Endothelial cell of umbilical vein (primary cell): ENCODE measurements at regions not wholly inside any gene's neighbourhood (a gene's known extent, or its start where the extent isn't known, plus 50 kb on each side); places are given as distances from the start of the nearest gene placed in this dataset.

Experiments
- BruUV-seq: library from RNA; stranded (reverse); fragments of 400-500 nt; replicated peaks from 2 replicates; lab custom pipeline; 2021; lab: Mats Ljungman, UMichigan
- CTCF ChIA-PET: fragments of 300-600, 350-600 bp; sonication (Branson Sonifier 250); formaldehyde crosslinking; loops from one replicate; lab custom pipeline; 2021; ENCODE audit warnings: antibody characterized with exemption, inconsistent platforms; lab: Charles Lee
- POLR2A ChIA-PET: fragments of 300-600, 350-600 bp; sonication (Branson Sonifier 250); formaldehyde crosslinking; loops from one replicate; lab custom pipeline; 2021; ENCODE audit warnings: antibody characterized with exemption, inconsistent platforms; lab: Charles Lee
- DNase-seq: peaks from one replicate; pipeline ENCODE4 v3.0.0-alpha.2; 2011; ENCODE audit warnings: low read depth, low spot score
- FAIRE-seq: peaks from 2 replicates; lab custom pipeline; 2011; peaks lifted over from hg19 to GRCh38; lab: Jason Lieb, UNC
- H2AFZ ChIP-seq: 2 replicates; pipeline ENCODE4 v1.6.0; 2012; ENCODE audit warnings: low read depth, low read length, control low read depth, inconsistent platforms
- H3K27ac ChIP-seq: 2 replicates; pipeline ENCODE4 v1.5.1; 2011; ENCODE audit warnings: low read depth, mild to moderate bottlenecking, control low read depth, low read length, moderate library complexity; ENCODE audit not compliant: insufficient read depth
- H3K27me3 ChIP-seq, 2 experiments: 2 replicates each; pipeline versions ENCODE4 v1.6.0 to v1.6.1; 2011; ENCODE audit warnings: low read length in 2 of 2, mixed read lengths in 1 of 2; ENCODE audit not compliant: control insufficient read depth in 2 of 2, insufficient read depth in 2 of 2
- H3K36me3 ChIP-seq, 2 experiments: 2 replicates in 1 of 2; 3 replicates in 1 of 2; pipeline ENCODE4 v1.5.1; 2011; ENCODE audit warnings: low read length in 2 of 2, mild to moderate bottlenecking in 1 of 2, moderate library complexity in 1 of 2; ENCODE audit not compliant: control insufficient read depth in 2 of 2, insufficient read depth in 2 of 2; ENCODE audit errors: extremely low read depth in 1 of 2
- H3K4me1 ChIP-seq: 3 replicates; pipeline ENCODE4 v1.5.1; 2011; ENCODE audit warnings: mild to moderate bottlenecking, low read length; ENCODE audit not compliant: control insufficient read depth, insufficient read depth; ENCODE audit errors: extremely low read depth
- H3K4me2 ChIP-seq: 2 replicates; pipeline ENCODE4 v1.6.1; 2011; ENCODE audit warnings: low read length, control low read depth, mixed read lengths; ENCODE audit not compliant: insufficient read depth
- H3K4me3 ChIP-seq, 3 experiments: fragments of 200-600 bp in 1 of 3; sonication (generic), shearing (Covaris generic) in 1 of 3; replicated peaks in 1 of 3; 2 replicates each; pipeline ENCODE4 v1.5.1; 2011 to 2016; ENCODE audit warnings: control low read depth in 3 of 3, low read length in 3 of 3, mild to moderate bottlenecking in 2 of 3, inconsistent platforms in 1 of 3, low read depth in 1 of 3, moderate library complexity in 1 of 3; ENCODE audit not compliant: insufficient read depth in 1 of 3
- H3K79me2 ChIP-seq: 2 replicates; pipeline ENCODE4 v1.6.0; 2012; ENCODE audit warnings: low read length, inconsistent platforms; ENCODE audit not compliant: control insufficient read depth, insufficient read depth
- H3K9ac ChIP-seq: replicated peaks from 2 replicates; pipeline ENCODE3; 2011; ENCODE audit warnings: low read length, control low read depth; ENCODE audit not compliant: insufficient read depth; ENCODE audit errors: extremely low read depth
- H3K9me1 ChIP-seq: replicated peaks from 3 replicates; pipeline ENCODE4 v1.6.0; 2011; ENCODE audit warnings: mild to moderate bottlenecking, low read length; ENCODE audit not compliant: control insufficient read depth, insufficient read depth; ENCODE audit errors: extremely low read depth
- H3K9me3 ChIP-seq: replicated peaks from 2 replicates; pipeline ENCODE4 v1.5.1; 2012; ENCODE audit warnings: low read length, inconsistent platforms; ENCODE audit not compliant: control insufficient read depth, insufficient read depth
- H4K20me1 ChIP-seq: replicated peaks from 2 replicates; pipeline ENCODE3; 2011; ENCODE audit warnings: mild to moderate bottlenecking, low read length; ENCODE audit not compliant: control insufficient read depth, insufficient read depth; ENCODE audit errors: extremely low read depth
- EZH2 ChIP-seq: IDR thresholded peaks from 2 replicates; pipeline ENCODE4 v1.6.1; 2012; ENCODE audit warnings: borderline replicate concordance, low read depth, mild to moderate bottlenecking, moderate library complexity, low read length, inconsistent platforms; ENCODE audit not compliant: severe bottlenecking
- FOS ChIP-seq: IDR thresholded peaks from 2 replicates; pipeline ENCODE4 v1.6.1; 2011; ENCODE audit warnings: mild to moderate bottlenecking, low read length, moderate library complexity, borderline replicate concordance; ENCODE audit not compliant: insufficient read depth
- GATA2 ChIP-seq: IDR thresholded peaks from 2 replicates; pipeline ENCODE4 v1.7.0; 2011; ENCODE audit warnings: low read depth, mild to moderate bottlenecking, moderate library complexity, mixed read lengths, low read length; ENCODE audit not compliant: insufficient read length, insufficient read depth
- JUN ChIP-seq: IDR thresholded peaks from 2 replicates; pipeline ENCODE4 v1.6.1; 2011; ENCODE audit warnings: borderline replicate concordance, low read depth; ENCODE audit not compliant: insufficient read length, insufficient read depth
- MYC ChIP-seq: IDR thresholded peaks from one replicate; pipeline ENCODE4 v1.6.1; 2011; ENCODE audit warnings: mild to moderate bottlenecking, low read depth, low read length
- POLR2A ChIP-seq: IDR thresholded peaks from 2 replicates; pipeline ENCODE4 v1.6.1; 2012; ENCODE audit warnings: low read depth, mild to moderate bottlenecking, control low read depth, low read length
- POLR2AphosphoS5 ChIP-seq: IDR thresholded peaks from 2 replicates; pipeline ENCODE4 v1.6.1; 2012; ENCODE audit warnings: low read depth, mild to moderate bottlenecking, control low read depth, low read length, moderate library complexity; ENCODE audit not compliant: insufficient read depth
- dilution Hi-C: fragments of 300-500 bp; cut with MboI; formaldehyde crosslinking; loops from one replicate; pipeline ENCODE4 v1.15.0; 2019; ENCODE audit warnings: low sequenced_read_pairs; ENCODE audit not compliant: extremely low pct_ligation_motif_present
- intact Hi-C: fragments of 100-400 bp; cut with micrococcal nuclease; formaldehyde crosslinking; loops from one replicate; pipeline ENCODE4 v1.10.0; 2022
- TF ChIP-seq, protein P1 (sequence below): IDR thresholded peaks from 2 replicates; pipeline ENCODE4 v1.6.1; 2011; ENCODE audit not compliant: insufficient read depth, insufficient read length
- TF ChIP-seq, protein P2 (sequence below), 2 donors: IDR thresholded peaks; 1 replicate in 1 of 2; 2 replicates in 1 of 2; pipeline ENCODE4 v1.5.1; 2011; ENCODE audit warnings: low read length in 2 of 2, mild to moderate bottlenecking in 2 of 2, moderate library complexity in 2 of 2, control low read depth in 1 of 2, inconsistent platforms in 1 of 2, low read depth in 1 of 2; ENCODE audit not compliant: insufficient read depth in 1 of 2; ENCODE audit errors: extremely low read depth in 1 of 2

DNA sequence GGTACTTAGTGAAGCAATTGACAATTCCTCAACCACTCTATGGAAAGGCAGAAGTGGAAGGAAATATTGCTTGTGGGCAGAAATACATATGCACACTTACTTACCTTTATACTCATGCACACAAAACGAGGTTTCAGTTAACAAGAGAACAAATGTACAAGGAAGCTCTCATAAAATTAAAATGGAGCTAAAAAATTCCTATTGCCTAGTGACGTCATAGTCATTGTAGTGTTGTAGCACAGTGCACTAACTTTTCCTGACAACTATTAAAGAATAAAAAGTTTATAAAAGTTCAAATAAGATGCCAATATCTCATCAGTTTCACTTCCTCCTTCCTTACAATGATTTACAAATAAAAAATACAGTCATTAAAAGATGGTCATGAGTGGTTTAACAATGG, 1161.9 kb upstream of the NRXN1 start:
- no peaks in the 10 kb centered on the region for H3K4me1 ChIP-seq
- no TSS peak for BruUV-seq
- H3K4me2 ChIP-seq = no peak overlapping the region
- dilution Hi-C loops = no loop called here
- H3K79me2 ChIP-seq = no peaks in the 10 kb centered on the region
- intact Hi-C loops = no loop called here
- no peaks in the 10 kb centered on the region for H3K27me3 ChIP-seq
- no peaks in the 10 kb centered on the region for H3K36me3 ChIP-seq
- no peaks in the 10 kb centered on the region for H3K9me1 ChIP-seq
- no peak overlapping the region for H3K9ac ChIP-seq
- TF ChIP-seq JUN = no peak
- no peak for TF ChIP-seq FOS
- TF ChIP-seq GATA2 = no peak
- TF ChIP-seq MYC = no peak
- no peak for TF ChIP-seq EZH2
- no peak for TF ChIP-seq POLR2AphosphoS5
- TF ChIP-seq, protein P1, sequence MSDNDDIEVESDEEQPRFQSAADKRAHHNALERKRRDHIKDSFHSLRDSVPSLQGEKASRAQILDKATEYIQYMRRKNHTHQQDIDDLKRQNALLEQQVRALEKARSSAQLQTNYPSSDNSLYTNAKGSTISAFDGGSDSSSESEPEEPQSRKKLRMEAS = no peak
- no peak for TF ChIP-seq POLR2A
- TF ChIP-seq, protein P2, sequence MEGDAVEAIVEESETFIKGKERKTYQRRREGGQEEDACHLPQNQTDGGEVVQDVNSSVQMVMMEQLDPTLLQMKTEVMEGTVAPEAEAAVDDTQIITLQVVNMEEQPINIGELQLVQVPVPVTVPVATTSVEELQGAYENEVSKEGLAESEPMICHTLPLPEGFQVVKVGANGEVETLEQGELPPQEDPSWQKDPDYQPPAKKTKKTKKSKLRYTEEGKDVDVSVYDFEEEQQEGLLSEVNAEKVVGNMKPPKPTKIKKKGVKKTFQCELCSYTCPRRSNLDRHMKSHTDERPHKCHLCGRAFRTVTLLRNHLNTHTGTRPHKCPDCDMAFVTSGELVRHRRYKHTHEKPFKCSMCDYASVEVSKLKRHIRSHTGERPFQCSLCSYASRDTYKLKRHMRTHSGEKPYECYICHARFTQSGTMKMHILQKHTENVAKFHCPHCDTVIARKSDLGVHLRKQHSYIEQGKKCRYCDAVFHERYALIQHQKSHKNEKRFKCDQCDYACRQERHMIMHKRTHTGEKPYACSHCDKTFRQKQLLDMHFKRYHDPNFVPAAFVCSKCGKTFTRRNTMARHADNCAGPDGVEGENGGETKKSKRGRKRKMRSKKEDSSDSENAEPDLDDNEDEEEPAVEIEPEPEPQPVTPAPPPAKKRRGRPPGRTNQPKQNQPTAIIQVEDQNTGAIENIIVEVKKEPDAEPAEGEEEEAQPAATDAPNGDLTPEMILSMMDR (IDR thresholded peaks at IDR 0.05; ENCODE audit: extremely low read depth in 1 of 2, insufficient read depth in 1 of 2, low read depth in 1 of 2, low read length in 2 of 2) = no peak
- H4K20me1 ChIP-seq = no peaks in the 10 kb centered on the region
- no peaks in the 10 kb centered on the region for H3K9me3 ChIP-seq
- H3K4me3 ChIP-seq = no peak overlapping the region
- CTCF ChIA-PET = no interaction called here
- POLR2A ChIA-PET = no interaction called here
- FAIRE-seq = no peak
- no peak for DNase-seq
- H3K27ac ChIP-seq = no peak overlapping the region
- no peak overlapping the region for H2AFZ ChIP-seq
